ENCODE measurements at regions not wholly inside any gene's neighbourhood (a gene's known extent, or its start where the extent isn't known, plus 50 kb on each side); places are given as distances from the start of the nearest gene placed in this dataset.

DNA sequence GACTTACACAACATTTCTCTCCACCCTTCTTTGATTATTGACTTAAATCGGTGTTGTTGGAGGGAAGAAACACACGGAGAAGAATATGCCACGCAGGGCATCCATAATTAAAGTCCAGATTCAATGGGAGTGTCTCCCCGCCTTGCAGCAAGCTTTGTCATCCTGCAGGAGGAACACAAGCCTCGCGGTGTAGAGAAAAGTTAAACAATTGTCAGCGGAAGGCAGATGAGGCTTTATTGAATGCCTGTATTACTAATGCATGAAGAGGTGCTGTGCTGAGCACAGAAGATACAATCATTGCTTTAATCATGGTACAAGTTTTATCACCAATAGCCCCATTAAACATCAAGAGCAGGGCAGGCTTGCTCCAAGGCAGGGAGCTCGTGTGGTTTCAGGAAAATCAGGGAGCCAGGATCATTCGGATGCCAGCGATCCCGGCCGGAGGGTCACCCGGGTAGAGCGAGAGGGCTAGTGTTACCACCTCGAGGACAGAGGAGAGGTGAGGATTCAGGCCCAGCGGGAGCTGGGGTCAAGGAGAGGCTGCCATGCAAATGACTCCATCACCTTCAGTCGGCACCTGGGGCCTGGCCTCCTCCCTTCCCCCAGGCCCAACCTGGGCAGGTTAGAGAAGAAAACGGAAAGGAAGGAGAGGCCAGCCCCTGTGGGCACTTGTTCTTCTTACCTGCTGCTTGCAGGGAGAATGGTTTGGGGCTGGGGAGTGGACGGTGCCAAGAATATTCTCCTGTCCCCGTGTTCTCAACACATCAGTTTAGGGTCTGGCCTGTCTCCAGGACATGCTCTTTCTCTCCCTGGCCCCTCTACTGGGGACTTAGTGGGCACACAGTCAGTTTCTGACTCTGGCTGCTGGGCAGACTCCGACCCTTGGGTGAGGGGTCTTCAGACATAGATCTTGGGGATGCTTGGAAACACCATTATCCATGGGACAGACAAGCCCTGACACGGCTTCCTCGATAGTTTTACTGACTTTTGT is 289.5 kb downstream of the IRX2 start:
- no peak overlapping the region for H3K9ac ChIP-seq (ENCODE audit: low read length)
- H3K27me3 ChIP-seq (ENCODE audit: control insufficient read depth, insufficient read depth, low read length): no peaks in the 10 kb centered on the region
- no peaks in the 10 kb centered on the region for H3K36me3 ChIP-seq (ENCODE audit: control insufficient read depth, low read depth, low read length)
- no peaks in the 10 kb centered on the region for H3K9me3 ChIP-seq (ENCODE audit: control insufficient read depth, low read depth, low read length)
- no peaks in the 10 kb centered on the region for H3K4me1 ChIP-seq (ENCODE audit: control insufficient read depth, low read depth, low read length)
- H3K27ac ChIP-seq (ENCODE audit: low read length): no peak overlapping the region
- H3K4me3 ChIP-seq (ENCODE audit: low read length): no peak overlapping the region

GRCh38 chr5:2460098-2460497 is 291.4 kb downstream of the IRX2 start:
- no peak overlapping the region for H3K4me3 ChIP-seq (ENCODE audit: low read length)
- H3K27ac ChIP-seq (ENCODE audit: low read length): no peak overlapping the region
- H3K9ac ChIP-seq (ENCODE audit: low read length): no peak overlapping the region
- no peaks in the 10 kb centered on the region for H3K4me1 ChIP-seq (ENCODE audit: control insufficient read depth, low read depth, low read length)
- no peaks in the 10 kb centered on the region for H3K27me3 ChIP-seq (ENCODE audit: control insufficient read depth, insufficient read depth, low read length)
- H3K36me3 ChIP-seq (ENCODE audit: control insufficient read depth, low read depth, low read length): no peaks in the 10 kb centered on the region
- H3K9me3 ChIP-seq (ENCODE audit: control insufficient read depth, low read depth, low read length): no peaks in the 10 kb centered on the region

DNA sequence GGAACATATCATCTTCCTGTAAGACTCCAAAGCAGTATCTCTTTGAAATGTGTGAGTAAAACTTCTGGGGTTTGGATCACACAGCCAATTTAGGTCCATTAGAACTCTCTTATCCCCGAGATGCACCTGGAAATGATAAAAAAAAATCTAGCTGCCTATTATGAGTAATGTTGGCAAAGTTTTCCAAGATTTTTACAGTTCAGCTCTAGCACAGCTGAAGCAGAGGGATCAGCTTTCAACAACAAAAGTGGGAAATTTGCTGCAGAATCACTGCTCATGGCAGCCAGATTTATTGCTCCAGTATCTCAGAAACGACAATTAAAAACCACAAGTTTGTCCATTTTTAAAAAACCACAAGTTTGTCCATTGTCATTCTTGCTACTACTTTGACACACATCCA is 292.2 kb downstream of the IRX2 start:
- no peak overlapping the region for H3K27ac ChIP-seq (ENCODE audit: low read length)
- no peaks in the 10 kb centered on the region for H3K9me3 ChIP-seq (ENCODE audit: control insufficient read depth, low read depth, low read length)
- H3K4me3 ChIP-seq (ENCODE audit: low read length): no peak overlapping the region
- no peaks in the 10 kb centered on the region for H3K27me3 ChIP-seq (ENCODE audit: control insufficient read depth, insufficient read depth, low read length)
- H3K9ac ChIP-seq (ENCODE audit: low read length): no peak overlapping the region
- no peaks in the 10 kb centered on the region for H3K4me1 ChIP-seq (ENCODE audit: control insufficient read depth, low read depth, low read length)
- no peaks in the 10 kb centered on the region for H3K36me3 ChIP-seq (ENCODE audit: control insufficient read depth, low read depth, low read length)

DNA sequence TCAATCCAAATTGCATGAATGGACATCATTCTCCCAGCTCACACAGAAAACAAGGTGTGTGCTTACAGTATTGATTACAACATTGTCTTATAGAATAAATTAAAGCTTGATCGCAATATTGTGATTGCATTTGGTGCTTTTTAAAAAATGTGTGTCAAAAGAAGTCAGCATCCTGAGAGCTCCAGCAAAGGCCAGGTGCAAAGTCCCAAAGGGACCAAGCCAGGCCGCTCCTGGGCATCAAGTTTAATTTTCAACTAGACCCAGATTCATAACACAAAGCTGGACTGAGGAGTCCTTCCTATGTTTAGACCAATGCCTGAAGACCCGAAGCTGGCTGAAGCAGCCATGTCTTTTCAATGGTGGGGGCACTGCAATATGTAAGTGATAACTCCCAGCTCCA is 295.6 kb downstream of the IRX2 start:
- Histone ChIP-seq H3K36me3 (ENCODE audit: control insufficient read depth, low read depth, low read length) (no peaks in the 10 kb centered on the region), H3K27me3 (ENCODE audit: control insufficient read depth, insufficient read depth, low read length) (no peaks in the 10 kb centered on the region), H3K4me1 (ENCODE audit: control insufficient read depth, low read depth, low read length) (no peaks in the 10 kb centered on the region), H3K9ac (ENCODE audit: low read length) (no peak overlapping the region), H3K9me3 (ENCODE audit: control insufficient read depth, low read depth, low read length) (no peaks in the 10 kb centered on the region), H3K4me3 (ENCODE audit: low read length) (no peak overlapping the region), H3K27ac (ENCODE audit: low read length) (no peak overlapping the region)

DNA sequence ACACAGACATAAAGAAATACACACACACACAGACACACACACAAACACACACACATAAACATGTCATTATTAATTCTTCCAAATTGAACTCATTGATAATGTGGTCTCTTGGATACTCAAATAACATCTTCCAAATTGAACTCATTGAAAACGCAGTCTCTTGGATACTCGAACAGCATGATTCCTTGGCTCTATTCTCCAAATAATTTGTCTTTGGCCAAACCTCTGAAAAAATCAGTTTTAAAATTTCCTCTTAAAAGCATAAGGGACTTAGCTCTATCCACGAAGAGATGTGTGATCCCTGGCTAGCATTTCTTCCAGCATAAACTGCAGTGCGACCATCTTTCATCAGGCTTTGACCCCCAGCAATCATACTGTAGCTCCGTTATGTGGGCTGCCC is 296.6 kb downstream of the IRX2 start:
- H3K36me3 ChIP-seq (ENCODE audit: control insufficient read depth, low read depth, low read length): no peaks in the 10 kb centered on the region
- no peaks in the 10 kb centered on the region for H3K9me3 ChIP-seq (ENCODE audit: control insufficient read depth, low read depth, low read length)
- no peak overlapping the region for H3K9ac ChIP-seq (ENCODE audit: low read length)
- H3K27me3 ChIP-seq (ENCODE audit: control insufficient read depth, insufficient read depth, low read length): no peaks in the 10 kb centered on the region
- no peak overlapping the region for H3K27ac ChIP-seq (ENCODE audit: low read length)
- H3K4me3 ChIP-seq (ENCODE audit: low read length): no peak overlapping the region
- no peaks in the 10 kb centered on the region for H3K4me1 ChIP-seq (ENCODE audit: control insufficient read depth, low read depth, low read length)

GRCh38 chr5:2453781-2454180 is 297.7 kb downstream of the IRX2 start:
- Histone ChIP-seq H3K27ac (ENCODE audit: low read length) (no peak overlapping the region), H3K9ac (ENCODE audit: low read length) (no peak overlapping the region), H3K27me3 (ENCODE audit: control insufficient read depth, insufficient read depth, low read length) (no peaks in the 10 kb centered on the region), H3K9me3 (ENCODE audit: control insufficient read depth, low read depth, low read length) (no peaks in the 10 kb centered on the region), H3K36me3 (ENCODE audit: control insufficient read depth, low read depth, low read length) (no peaks in the 10 kb centered on the region), H3K4me1 (ENCODE audit: control insufficient read depth, low read depth, low read length) (no peaks in the 10 kb centered on the region), H3K4me3 (ENCODE audit: low read length) (no peak overlapping the region)

DNA sequence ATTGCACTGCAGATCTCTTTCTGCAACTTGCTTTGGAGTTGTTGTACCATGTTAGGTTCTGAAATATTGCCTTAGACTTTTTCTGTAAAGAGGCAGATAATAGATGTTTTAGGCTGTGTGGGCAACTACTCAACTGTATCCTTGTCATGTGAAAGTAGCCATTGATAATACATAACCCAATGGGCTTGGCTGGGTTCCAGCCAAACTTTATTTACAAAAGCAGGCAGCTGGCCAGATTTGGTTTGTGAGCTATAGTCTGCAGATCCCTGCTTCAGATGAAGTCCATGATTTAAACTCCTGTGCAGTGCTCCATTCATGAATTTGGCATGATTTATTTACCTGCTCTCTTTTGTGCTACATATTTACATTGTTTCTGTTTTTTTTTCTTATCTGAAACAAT is 300.4 kb downstream of the IRX2 start:
- H3K36me3 ChIP-seq (ENCODE audit: control insufficient read depth, low read depth, low read length): no peaks in the 10 kb centered on the region
- H3K27me3 ChIP-seq (ENCODE audit: control insufficient read depth, insufficient read depth, low read length): no peaks in the 10 kb centered on the region
- no peak overlapping the region for H3K9ac ChIP-seq (ENCODE audit: low read length)
- H3K9me3 ChIP-seq (ENCODE audit: control insufficient read depth, low read depth, low read length): no peaks in the 10 kb centered on the region
- no peak overlapping the region for H3K4me3 ChIP-seq (ENCODE audit: low read length)
- no peaks in the 10 kb centered on the region for H3K4me1 ChIP-seq (ENCODE audit: control insufficient read depth, low read depth, low read length)
- no peak overlapping the region for H3K27ac ChIP-seq (ENCODE audit: low read length)

DNA sequence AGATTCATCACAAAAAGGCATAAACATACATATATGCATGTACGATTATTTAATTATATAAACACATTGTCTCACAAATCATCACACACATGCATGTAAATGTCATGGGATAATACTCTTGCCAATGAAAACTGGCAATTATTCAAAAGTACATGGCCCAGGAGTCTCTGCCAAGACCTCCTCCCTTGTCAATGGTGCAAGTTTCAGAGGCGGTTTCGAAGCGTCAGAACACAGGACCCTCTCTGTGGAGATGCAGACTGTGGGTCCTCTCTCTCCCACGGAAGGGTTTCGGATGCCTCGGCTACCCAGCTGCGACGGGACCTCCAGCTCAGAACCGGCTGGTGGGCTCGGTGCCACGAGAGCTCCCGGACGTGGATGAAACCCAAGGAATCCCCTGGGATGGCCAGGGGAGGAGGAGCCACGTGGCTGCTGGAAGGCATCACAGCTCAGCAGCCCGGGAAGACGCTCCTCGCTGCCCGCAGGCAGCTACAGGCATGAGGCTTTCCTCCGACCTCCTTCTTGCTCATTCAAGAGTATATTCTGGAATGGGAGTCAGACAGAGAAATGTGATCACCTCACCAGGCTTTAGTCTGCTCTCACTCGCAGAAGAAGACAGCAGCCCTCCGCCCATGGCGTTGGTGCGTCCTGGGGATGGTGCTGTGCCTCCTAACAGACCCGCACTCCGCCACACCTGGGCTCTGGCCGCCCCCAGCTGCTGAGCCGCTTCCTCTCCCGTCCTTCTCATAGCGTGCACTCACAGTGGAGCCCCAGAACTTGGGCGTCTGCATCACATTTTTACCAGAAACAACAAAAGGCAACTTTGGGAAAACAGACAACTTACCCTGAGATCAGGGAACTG is 308.8 kb downstream of the IRX2 start:
- H3K9me3 ChIP-seq (ENCODE audit: control insufficient read depth, low read depth, low read length): no peaks in the 10 kb centered on the region
- no peak overlapping the region for H3K27ac ChIP-seq (ENCODE audit: low read length)
- no peak overlapping the region for H3K4me3 ChIP-seq (ENCODE audit: low read length)
- H3K4me1 ChIP-seq (ENCODE audit: control insufficient read depth, low read depth, low read length): no peaks in the 10 kb centered on the region
- H3K9ac ChIP-seq (ENCODE audit: low read length): no peak overlapping the region
- no peaks in the 10 kb centered on the region for H3K27me3 ChIP-seq (ENCODE audit: control insufficient read depth, insufficient read depth, low read length)
- no peaks in the 10 kb centered on the region for H3K36me3 ChIP-seq (ENCODE audit: control insufficient read depth, low read depth, low read length)

GRCh38 chr5:2441495-2442180 is 309.8 kb downstream of the IRX2 start:
- H3K9me3 ChIP-seq (ENCODE audit: control insufficient read depth, low read depth, low read length): no peaks in the 10 kb centered on the region
- no peaks in the 10 kb centered on the region for H3K4me1 ChIP-seq (ENCODE audit: control insufficient read depth, low read depth, low read length)
- no peak overlapping the region for H3K27ac ChIP-seq (ENCODE audit: low read length)
- no peaks in the 10 kb centered on the region for H3K27me3 ChIP-seq (ENCODE audit: control insufficient read depth, insufficient read depth, low read length)
- H3K9ac ChIP-seq (ENCODE audit: low read length): no peak overlapping the region
- no peaks in the 10 kb centered on the region for H3K36me3 ChIP-seq (ENCODE audit: control insufficient read depth, low read depth, low read length)
- no peak overlapping the region for H3K4me3 ChIP-seq (ENCODE audit: low read length)

- Histone ChIP-seq H3K4me1 (ENCODE audit: control insufficient read depth, low read depth, low read length) (no peaks in the 10 kb centered on the region), H3K27ac (ENCODE audit: low read length) (no peak overlapping the region), H3K36me3 (ENCODE audit: control insufficient read depth, low read depth, low read length) (no peaks in the 10 kb centered on the region), H3K9ac (ENCODE audit: low read length) (no peak overlapping the region), H3K9me3 (ENCODE audit: control insufficient read depth, low read depth, low read length) (no peaks in the 10 kb centered on the region), H3K4me3 (ENCODE audit: low read length) (no peak overlapping the region), H3K27me3 (ENCODE audit: control insufficient read depth, insufficient read depth, low read length) (no peaks in the 10 kb centered on the region)
Measured at GRCh38 chr5:2439608-2440007, 311.9 kb downstream of the IRX2 start.

DNA sequence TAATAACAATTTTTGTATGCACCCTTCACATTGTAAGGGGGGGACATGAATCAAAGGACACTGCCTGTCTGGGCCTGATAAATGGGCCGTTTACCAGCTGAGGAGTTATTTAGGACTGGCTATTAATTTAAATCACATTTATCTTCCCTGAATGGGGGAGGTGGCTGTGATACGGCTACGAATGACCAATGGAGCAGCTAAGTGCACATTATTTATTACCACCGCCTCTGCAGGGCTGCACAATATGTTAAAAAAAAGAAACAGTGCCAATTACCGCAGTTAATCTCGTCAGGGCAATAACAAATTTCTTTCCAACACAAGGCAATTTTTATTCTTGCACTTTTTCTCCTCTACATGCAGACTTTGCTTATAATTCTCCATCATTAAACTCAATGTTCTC is 318.4 kb downstream of the IRX2 start:
- Histone ChIP-seq H3K9ac (ENCODE audit: low read length) (no peak overlapping the region), H3K27me3 (ENCODE audit: control insufficient read depth, insufficient read depth, low read length) (no peaks in the 10 kb centered on the region), H3K27ac (ENCODE audit: low read length) (no peak overlapping the region), H3K4me3 (ENCODE audit: low read length) (no peak overlapping the region), H3K9me3 (ENCODE audit: control insufficient read depth, low read depth, low read length) (peaks cover 4% of the 10 kb centered on the region), H3K36me3 (ENCODE audit: control insufficient read depth, low read depth, low read length) (no peaks in the 10 kb centered on the region), H3K4me1 (ENCODE audit: control insufficient read depth, low read depth, low read length) (peaks cover 4% of the 10 kb centered on the region)
